GM12878 (cell line): ENCODE measurements at regions not wholly inside any gene's neighbourhood (a gene's known extent, or its start where the extent isn't known, plus 50 kb on each side); places are given as distances from the start of the nearest gene placed in this dataset.

Source experiments
- ATF2 ChIP-seq: IDR thresholded peaks from 2 replicates; pipeline ENCODE4 v1.6.1; 2012; ENCODE audit warnings: low read length, inconsistent platforms
- ATF7 ChIP-seq: fragments of 450-650 bp; IDR thresholded peaks from 2 replicates; pipeline ENCODE4 v1.6.1; 2016; ENCODE audit warnings: low read depth, mild to moderate bottlenecking
- BCL11A ChIP-seq: IDR thresholded peaks from 2 replicates; pipeline ENCODE4 v1.6.1; 2011; ENCODE audit warnings: low read depth, low read length
- CTCF ChIP-seq, 3 experiments: IDR thresholded peaks in 2 of 3; conservative IDR thresholded peaks in 1 of 3; 2 replicates each; pipeline ENCODE4 v1.5.1; 2011; ENCODE audit warnings: low read depth in 3 of 3, low read length in 3 of 3, mild to moderate bottlenecking in 3 of 3, control low read depth in 2 of 3, moderate library complexity in 2 of 3, inconsistent platforms in 1 of 3, mixed read lengths in 1 of 3; ENCODE audit not compliant: control insufficient read depth in 2 of 3, insufficient read depth in 1 of 3; ENCODE audit errors: extremely low read depth in 1 of 3
- EZH2 ChIP-seq: IDR thresholded peaks from 2 replicates; pipeline ENCODE4 v1.6.1; 2012; ENCODE audit warnings: low read depth, mild to moderate bottlenecking, control low read depth, inconsistent platforms, low read length, borderline replicate concordance; ENCODE audit not compliant: control insufficient read depth
- GATAD2B ChIP-seq: fragments of 450-650 bp; conservative IDR thresholded peaks from 2 replicates; pipeline ENCODE4 v1.6.1; 2017; ENCODE audit warnings: low read depth, mild to moderate bottlenecking, moderate library complexity
- HCFC1 ChIP-seq: fragments of 150-350 bp; IDR thresholded peaks from 2 replicates; pipeline ENCODE4 v1.6.1; 2014; ENCODE audit warnings: low read length
- MLLT1 ChIP-seq: fragments of 450-650 bp; IDR thresholded peaks from 2 replicates; pipeline ENCODE4 v1.6.1; 2016; ENCODE audit warnings: mild to moderate bottlenecking
- NKRF ChIP-seq: fragments of 450-650 bp; conservative IDR thresholded peaks from 2 replicates; pipeline ENCODE4 v1.6.1; 2017; ENCODE audit warnings: mild to moderate bottlenecking, moderate library complexity
- POLR2AphosphoS5 ChIP-seq: IDR thresholded peaks from 2 replicates; pipeline ENCODE4 v1.6.1; 2011; ENCODE audit warnings: mild to moderate bottlenecking, low read length, inconsistent platforms
- REST ChIP-seq: IDR thresholded peaks from 2 replicates; pipeline ENCODE4 v1.6.1; 2012; ENCODE audit warnings: mild to moderate bottlenecking, low read depth, low read length
- TBL1XR1 ChIP-seq: IDR thresholded peaks from 2 replicates; pipeline ENCODE4 v1.6.1; 2012; ENCODE audit warnings: low read depth, low read length, improper control_type of control experiment

- TF ChIP-seq CTCF (IDR thresholded peaks at IDR 0.05 in 2 of 3, conservative IDR thresholded peaks at IDR 0.05 in 1 of 3; ENCODE audit: control insufficient read depth in 2 of 3, extremely low read depth in 1 of 3, insufficient read depth in 1 of 3, low read depth in 3 of 3, low read length in 3 of 3) (no peak), GATAD2B (no peak), HCFC1 (no peak), EZH2 (no peak), MLLT1 (no peak), REST (no peak), BCL11A (no peak), NKRF (no peak), TBL1XR1 (no peak), ATF2 (no peak), ATF7 (no peak), POLR2AphosphoS5 (no peak)
These were observed 1904.9 kb downstream of the TP53TG3F start for GRCh38 chr16:35364263-35364662.
